Left lung (tissue), 4 donors: ENCODE measurements at regions not wholly inside any gene's neighbourhood (a gene's known extent, or its start where the extent isn't known, plus 50 kb on each side); places are given as distances from the start of the nearest gene placed in this dataset.

Experiments
- ATAC-seq: fragments of 200-7000 bp; cut with Tn5 transposase; one replicate; pipeline ENCODE4 v1.9.1; 2020; ENCODE audit warnings: moderate library complexity
- DNase-seq, 4 donors: peaks; one replicate each; pipeline ENCODE4 v3.0.0-alpha.2; 2013 to 2020
- H3K27ac ChIP-seq, 2 donors: fragments of 200-600 bp; sonication (generic) in 1 of 2; one replicate each; pipeline versions ENCODE4 v1.5.0 to v1.8.0; 2020 to 2021
- H3K27me3 ChIP-seq, 2 donors: fragments of 200-600 bp; sonication (generic) in 1 of 2; one replicate each; pipeline versions ENCODE4 v1.5.0 to v1.8.0; 2020 to 2021
- H3K36me3 ChIP-seq, 2 donors: fragments of 200-600 bp; sonication (generic) in 1 of 2; one replicate each; pipeline versions ENCODE4 v1.5.0 to v1.8.0; 2020 to 2021
- H3K4me1 ChIP-seq, 2 donors: fragments of 200-600 bp; one replicate each; pipeline ENCODE4 v1.8.0; 2021
- H3K4me3 ChIP-seq, 2 donors: fragments of 200-600 bp; sonication (generic) in 1 of 2; one replicate each; pipeline versions ENCODE4 v1.5.0 to v1.8.0; 2020 to 2021; ENCODE audit warnings: mild to moderate bottlenecking in 1 of 2
- H3K9me3 ChIP-seq, 2 donors: fragments of 200-600 bp; sonication (generic) in 1 of 2; one replicate each; pipeline versions ENCODE4 v1.5.0 to v1.8.0; 2020 to 2021
- intact Hi-C, 2 donors: fragments of 100-400 bp; cut with DNase I; formaldehyde crosslinking; loops; one replicate each; pipeline versions ENCODE4 v1.11.2 to v1.14.2; 2022
- TF ChIP-seq, protein P1 (sequence below), 2 donors: fragments of 200-600 bp; sonication (generic) in 1 of 2; IDR thresholded peaks; one replicate each; pipeline versions ENCODE4 v1.5.0 to v1.8.0; 2021; ENCODE audit warnings: antibody characterized with exemption in 2 of 2
- donor health status: DM: no; HTN: yes; CAD: no.
- donor health status: DM: no; HTN: no; CAD: no.

DNA sequence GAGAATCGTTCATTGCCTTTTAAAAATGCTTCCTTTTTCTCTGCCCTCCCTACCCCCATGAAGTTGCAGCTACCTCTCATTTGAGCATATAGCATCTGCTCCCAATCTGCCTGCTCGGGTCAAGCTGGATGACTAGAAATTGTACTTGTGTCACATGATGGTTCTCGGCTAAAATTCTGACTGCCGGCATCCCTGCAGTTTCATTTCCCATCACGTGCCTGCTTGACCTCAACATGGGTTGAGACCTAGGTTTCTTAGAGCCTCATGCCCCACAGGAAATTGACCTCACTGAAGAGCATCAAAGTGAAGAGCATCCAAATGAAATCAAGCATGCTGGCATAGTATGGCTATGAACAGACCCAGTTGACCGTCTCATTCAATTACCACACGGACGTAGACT, 581.6 kb upstream of the PSMD7 start:
- DNase-seq, result no peak
- TF ChIP-seq, protein P1, sequence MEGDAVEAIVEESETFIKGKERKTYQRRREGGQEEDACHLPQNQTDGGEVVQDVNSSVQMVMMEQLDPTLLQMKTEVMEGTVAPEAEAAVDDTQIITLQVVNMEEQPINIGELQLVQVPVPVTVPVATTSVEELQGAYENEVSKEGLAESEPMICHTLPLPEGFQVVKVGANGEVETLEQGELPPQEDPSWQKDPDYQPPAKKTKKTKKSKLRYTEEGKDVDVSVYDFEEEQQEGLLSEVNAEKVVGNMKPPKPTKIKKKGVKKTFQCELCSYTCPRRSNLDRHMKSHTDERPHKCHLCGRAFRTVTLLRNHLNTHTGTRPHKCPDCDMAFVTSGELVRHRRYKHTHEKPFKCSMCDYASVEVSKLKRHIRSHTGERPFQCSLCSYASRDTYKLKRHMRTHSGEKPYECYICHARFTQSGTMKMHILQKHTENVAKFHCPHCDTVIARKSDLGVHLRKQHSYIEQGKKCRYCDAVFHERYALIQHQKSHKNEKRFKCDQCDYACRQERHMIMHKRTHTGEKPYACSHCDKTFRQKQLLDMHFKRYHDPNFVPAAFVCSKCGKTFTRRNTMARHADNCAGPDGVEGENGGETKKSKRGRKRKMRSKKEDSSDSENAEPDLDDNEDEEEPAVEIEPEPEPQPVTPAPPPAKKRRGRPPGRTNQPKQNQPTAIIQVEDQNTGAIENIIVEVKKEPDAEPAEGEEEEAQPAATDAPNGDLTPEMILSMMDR (IDR thresholded peaks at IDR 0.05), result no peak
- Histone ChIP-seq H3K4me1 (no peaks in the 10 kb centered on the region), H3K27ac (no peak overlapping the region), H3K4me3 (no peak overlapping the region), H3K36me3 (no peaks in the 10 kb centered on the region), H3K9me3 (no peaks in the 10 kb centered on the region), H3K27me3 (peaks cover 0 to 8% of the 10 kb centered on the region in 2 donors)
- no peak for ATAC-seq
- intact Hi-C loops, result no loop called here

DNA sequence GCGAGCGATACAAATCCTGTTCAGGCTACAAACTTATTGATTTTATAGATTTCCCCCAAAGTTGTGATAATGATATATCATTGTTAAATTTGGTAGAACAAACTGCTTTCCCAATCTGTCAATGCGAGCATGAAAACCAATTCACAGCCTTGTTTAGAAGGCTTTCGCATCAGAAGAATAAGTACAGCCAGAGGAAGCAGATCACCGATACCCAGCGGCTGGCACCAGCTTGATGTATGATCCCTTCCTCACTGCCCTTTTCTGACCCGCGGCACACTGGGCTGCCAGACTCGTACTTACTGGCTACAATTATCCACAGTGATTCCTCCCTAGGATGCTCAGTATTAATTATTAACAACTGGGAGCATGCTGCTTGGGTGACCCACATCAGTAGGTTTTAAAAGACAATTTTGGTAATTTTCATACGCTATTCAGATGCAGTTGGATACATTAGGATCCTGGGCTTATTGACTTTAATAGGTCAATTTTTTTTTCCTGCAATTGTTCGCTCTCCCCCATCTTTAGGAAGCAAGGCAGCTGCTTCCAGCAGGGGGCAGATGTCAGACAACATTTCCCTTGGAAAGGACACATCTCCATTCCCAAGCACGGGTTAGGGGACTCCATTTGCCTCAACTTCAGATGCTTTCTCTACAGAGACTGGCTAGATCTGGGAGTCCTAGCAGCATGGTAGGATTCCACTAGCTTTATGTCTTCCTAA, 582.7 kb upstream of the PSMD7 start:
- Histone ChIP-seq H3K4me1 (no peaks in the 10 kb centered on the region), H3K36me3 (no peaks in the 10 kb centered on the region), H3K4me3 (no peak overlapping the region), H3K9me3 (no peaks in the 10 kb centered on the region), H3K27ac (no peak overlapping the region), H3K27me3 (peaks cover 0 to 8% of the 10 kb centered on the region in 2 donors)
- ATAC-seq, result no peak
- intact Hi-C loops, result no loop called here
- DNase-seq, result peak in 1 of 4 donors; percentile 24
- TF ChIP-seq, protein P1 (IDR thresholded peaks at IDR 0.05), result peak; percentile 14 to 26

DNA sequence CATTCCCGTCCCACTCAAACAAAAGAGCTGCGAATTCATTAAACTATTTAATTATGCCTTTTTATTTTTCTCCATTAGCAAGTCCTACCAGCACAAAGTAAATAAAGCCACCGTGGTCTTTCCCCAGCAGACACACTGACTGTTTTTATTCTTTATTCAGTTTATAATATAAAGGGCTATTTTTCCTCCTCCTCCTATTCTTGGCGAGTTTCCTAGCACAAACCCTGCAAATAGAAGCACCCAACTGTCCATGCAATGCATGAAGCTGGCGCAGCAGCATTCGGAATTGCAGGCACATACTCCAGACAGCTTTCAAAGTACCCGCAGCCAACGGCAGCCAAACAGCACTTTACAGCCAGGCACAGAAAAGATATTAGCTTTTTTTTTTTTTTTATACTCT, 583.4 kb upstream of the PSMD7 start:
- DNase-seq (peak in 1 of 4 donors; percentile 51), ATAC-seq (no peak)
- intact Hi-C loops, result no loop called here
- H3K27ac ChIP-seq, result no peak overlapping the region
- H3K36me3 ChIP-seq, result no peaks in the 10 kb centered on the region
- TF ChIP-seq, protein P1 (IDR thresholded peaks at IDR 0.05), result no peak
- no peaks in the 10 kb centered on the region for H3K4me1 ChIP-seq
- no peak overlapping the region for H3K4me3 ChIP-seq
- peaks cover 0 to 8% of the 10 kb centered on the region in 2 donors for H3K27me3 ChIP-seq
- H3K9me3 ChIP-seq, result no peaks in the 10 kb centered on the region

DNA sequence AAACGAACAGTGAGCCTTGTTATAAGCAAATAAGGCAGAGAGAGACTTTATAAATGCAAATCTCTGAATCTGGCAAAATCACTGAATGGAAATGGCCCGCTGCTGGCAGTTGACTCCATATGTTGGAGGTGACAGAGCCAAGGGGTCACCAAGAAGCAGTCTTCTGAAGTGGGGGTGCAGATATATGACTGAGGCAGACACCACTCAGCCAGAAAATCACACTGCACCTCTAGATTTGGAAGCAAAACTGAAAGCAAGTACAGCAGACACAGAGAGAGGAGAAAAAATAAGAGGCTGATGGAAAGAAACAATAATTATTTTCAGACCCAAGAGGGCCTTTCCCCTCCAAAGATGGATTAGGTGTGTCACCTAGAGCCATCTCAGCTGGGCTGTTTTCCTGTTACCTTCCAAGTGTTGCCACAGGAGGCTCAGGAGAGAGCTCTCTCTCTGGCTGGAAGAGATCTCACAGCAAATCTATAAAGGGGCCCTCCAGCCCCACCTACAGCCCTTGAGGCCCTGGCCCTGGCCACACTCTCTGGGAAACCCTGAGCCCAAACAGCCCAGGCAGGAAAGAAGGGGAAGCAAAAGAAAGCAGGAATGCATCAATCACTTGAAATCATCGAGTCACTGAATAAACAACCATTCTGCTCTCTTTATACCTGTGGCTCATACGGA, 585.1 kb upstream of the PSMD7 start:
- Histone ChIP-seq H3K27me3 (peaks cover 0 to 8% of the 10 kb centered on the region in 2 donors), H3K4me1 (no peaks in the 10 kb centered on the region), H3K27ac (no peak overlapping the region), H3K36me3 (no peaks in the 10 kb centered on the region), H3K9me3 (no peaks in the 10 kb centered on the region), H3K4me3 (no peak overlapping the region)
- intact Hi-C loops, result no loop called here
- ATAC-seq (no peak), DNase-seq (peak in 1 of 4 donors; percentile 17)
- TF ChIP-seq, protein P1 (IDR thresholded peaks at IDR 0.05), result no peak

DNA sequence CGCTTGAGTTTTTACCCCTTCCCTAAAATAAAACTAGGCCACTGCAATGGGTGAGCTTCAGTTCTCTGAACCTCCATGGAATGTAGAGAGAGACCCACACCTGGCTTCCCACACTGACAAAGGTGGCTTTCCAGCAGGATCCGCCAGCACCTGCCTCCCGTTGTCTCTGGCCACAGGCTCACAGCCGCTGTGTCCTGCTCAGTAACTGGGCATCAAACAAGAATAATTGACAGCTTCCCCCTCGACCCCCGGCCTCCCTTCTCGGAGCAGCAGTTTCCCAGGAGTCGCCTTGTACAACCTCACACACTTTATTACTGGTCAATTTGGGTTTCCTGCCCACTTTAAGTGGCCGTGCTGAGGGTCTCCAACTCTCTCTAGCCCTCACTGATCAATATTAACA, 586.1 kb upstream of the PSMD7 start:
- ATAC-seq (no peak), DNase-seq (no peak)
- H3K4me1 ChIP-seq, result no peaks in the 10 kb centered on the region
- H3K27ac ChIP-seq, result no peak overlapping the region
- intact Hi-C loops, result no loop called here
- no peaks in the 10 kb centered on the region for H3K9me3 ChIP-seq
- H3K36me3 ChIP-seq, result no peaks in the 10 kb centered on the region
- H3K27me3 ChIP-seq, result peaks cover 0 to 2% of the 10 kb centered on the region in 2 donors
- TF ChIP-seq, protein P1 (IDR thresholded peaks at IDR 0.05), result no peak
- H3K4me3 ChIP-seq, result no peak overlapping the region
